K562 (cell line): ENCODE measurements at regions not wholly inside any gene's neighbourhood (a gene's known extent, or its start where the extent isn't known, plus 50 kb on each side); places are given as distances from the start of the nearest gene placed in this dataset.

Source experiments
- ATAC-seq: fragments of 200-7000 bp; cut with Tn5 transposase; 3 replicates; pipeline ENCODE4 v1.9.1; 2020; ENCODE audit warnings: moderate library complexity
- BruUV-seq: library from RNA; stranded (reverse); fragments of 400-500 nt; replicated peaks from 2 replicates; lab custom pipeline; 2021; lab: Mats Ljungman, UMichigan
- CTCF ChIA-PET: fragments of 300-600 bp; formaldehyde crosslinking; extraction: SDS; loops from one replicate; lab custom pipeline; 2021; ENCODE audit warnings: low intra/inter-chr PET ratio; lab: Yijun Ruan, JAX
- POLR2A ChIA-PET: fragments of 300-600, 350-650 bp; sonication (Branson Sonifier 250); formaldehyde crosslinking; extraction: SDS; loops from one replicate; lab custom pipeline; 2021; ENCODE audit warnings: antibody characterized with exemption, inconsistent platforms; lab: Yijun Ruan, JAX
- DNase-seq, 4 experiments: peaks; one replicate each; pipeline versions ENCODE4 v3.0.0 to v3.0.0-alpha.2; 2011 to 2018; ENCODE audit warnings: low spot score in 3 of 4, mixed read lengths in 3 of 4; ENCODE audit errors: extremely low read depth in 1 of 4
- FAIRE-seq: peaks from 2 replicates; lab custom pipeline; 2011; peaks lifted over from hg19 to GRCh38; lab: Jason Lieb, UNC
- H2AFZ ChIP-seq: 2 replicates; pipeline ENCODE4 v1.6.0; 2011; ENCODE audit warnings: low read depth, low read length, control low read depth, inconsistent platforms
- H3K27ac ChIP-seq: fragments of 200-600 bp; 3 replicates; pipeline ENCODE4 v1.8.0; 2011; ENCODE audit warnings: low read depth, mild to moderate bottlenecking, control low read depth, inconsistent platforms, low read length, moderate library complexity, mixed read lengths; ENCODE audit errors: extremely low read depth
- H3K27me3 ChIP-seq, 2 experiments: fragments of 300-600 bp in 1 of 2; 2 replicates in 1 of 2; 3 replicates in 1 of 2; pipeline versions ENCODE4 v1.6.0 to v1.8.0; 2011; ENCODE audit warnings: inconsistent platforms in 2 of 2, low read length in 2 of 2, mild to moderate bottlenecking in 1 of 2, mixed read lengths in 1 of 2, moderate library complexity in 1 of 2; ENCODE audit not compliant: control insufficient read depth in 2 of 2, insufficient read depth in 2 of 2
- H3K36me3 ChIP-seq: fragments of 300-600 bp; 3 replicates; pipeline ENCODE4 v1.8.0; 2011; ENCODE audit warnings: mild to moderate bottlenecking, low read length, inconsistent platforms; ENCODE audit not compliant: control insufficient read depth, insufficient read depth
- H3K4me1 ChIP-seq, 2 experiments: fragments of 200-600 bp in 1 of 2; replicated peaks in 1 of 2; 2 replicates in 1 of 2; 3 replicates in 1 of 2; pipeline versions ENCODE4 v1.5.1 to v1.8.0; 2011; ENCODE audit warnings: inconsistent platforms in 2 of 2, low read length in 2 of 2, mild to moderate bottlenecking in 1 of 2, mixed read lengths in 1 of 2, moderate library complexity in 1 of 2; ENCODE audit not compliant: control insufficient read depth in 2 of 2, insufficient read depth in 2 of 2
- H3K4me2 ChIP-seq: 2 replicates; pipeline ENCODE4 v1.6.1; 2011; ENCODE audit warnings: low read length, control low read depth, inconsistent platforms, mixed read lengths; ENCODE audit not compliant: insufficient read depth
- H3K4me3 ChIP-seq: fragments of 200-600 bp; sonication (generic), shearing (Covaris generic); 2 replicates; pipeline ENCODE4 v1.5.1; 2016; ENCODE audit warnings: control low read depth, inconsistent platforms
- H3K79me2 ChIP-seq: fragments of 200-600 bp; 3 replicates; pipeline ENCODE4 v1.8.0; 2011; ENCODE audit warnings: low read length, inconsistent platforms; ENCODE audit not compliant: control insufficient read depth, insufficient read depth
- H3K9ac ChIP-seq, 2 experiments: 2 replicates each; pipeline versions ENCODE4 v1.6.0 to v1.6.1; 2011; ENCODE audit warnings: low read depth in 2 of 2, low read length in 2 of 2, control low read depth in 1 of 2, inconsistent platforms in 1 of 2, mild to moderate bottlenecking in 1 of 2, mixed read lengths in 1 of 2; ENCODE audit not compliant: insufficient read depth in 1 of 2
- H3K9me1 ChIP-seq: one replicate; pipeline ENCODE4 v1.6.0; 2011; ENCODE audit warnings: inconsistent platforms, mild to moderate bottlenecking, low read length, moderate library complexity; ENCODE audit not compliant: control insufficient read depth, insufficient read depth
- H3K9me3 ChIP-seq: replicated peaks from 2 replicates; pipeline ENCODE4 v1.5.1; 2011; ENCODE audit warnings: low read depth, low read length, inconsistent platforms; ENCODE audit not compliant: control insufficient read depth, insufficient read depth
- H4K20me1 ChIP-seq: replicated peaks from 2 replicates; pipeline ENCODE4 v1.6.1; 2011; ENCODE audit warnings: low read length, inconsistent platforms, mixed read lengths; ENCODE audit not compliant: control insufficient read depth, insufficient read depth
- BACH1 ChIP-seq: fragments of 200-800 bp; sonication (Bioruptor generic); IDR thresholded peaks from 2 replicates; pipeline ENCODE4 v1.6.1; 2016; ENCODE audit warnings: missing genetic modification characterization, missing compliant biosample characterization
- CCAR2 ChIP-seq: fragments of 200-400 bp; formaldehyde crosslinking; IDR thresholded peaks from 2 replicates; pipeline ENCODE4 v1.6.1; 2017; ENCODE audit warnings: mild to moderate bottlenecking, low read depth, low read length
- CCNT2 ChIP-seq: IDR thresholded peaks from 2 replicates; pipeline ENCODE4 v1.6.1; 2011; ENCODE audit warnings: borderline replicate concordance, low read depth, mild to moderate bottlenecking, moderate library complexity, mixed read lengths, low read length; ENCODE audit not compliant: insufficient read length; ENCODE audit errors: extremely low read depth
- DEAF1 ChIP-seq: fragments of 450-650 bp; formaldehyde crosslinking; IDR thresholded peaks from 2 replicates; pipeline ENCODE4 v1.4.0; 2020; ENCODE audit warnings: mild to moderate bottlenecking, moderate library complexity
- DIDO1 ChIP-seq: fragments of 450-650 bp; IDR thresholded peaks from 2 replicates; pipeline ENCODE4 v1.6.1; 2016; ENCODE audit warnings: low read depth, missing biosample characterization, missing genetic modification characterization
- FOXP1 ChIP-seq: sonication (generic); formaldehyde crosslinking; IDR thresholded peaks from 2 replicates; pipeline ENCODE4 v1.8.0; 2022; ENCODE audit warnings: mild to moderate bottlenecking, missing genetic modification reagents
- NCOA2 ChIP-seq, 2 experiments: fragments of 450-650 bp; IDR thresholded peaks; 2 replicates each; pipeline ENCODE4 v1.6.1; 2018; ENCODE audit warnings: mild to moderate bottlenecking in 2 of 2, moderate library complexity in 1 of 2; ENCODE audit not compliant: partially characterized antibody in 2 of 2
- NR4A1 ChIP-seq, 2 experiments: fragments of 250-450 bp in 1 of 2; fragments of 450-650 bp in 1 of 2; sonication (Bioruptor Pico) in 1 of 2; IDR thresholded peaks; 2 replicates each; pipeline versions ENCODE4 v1.4.0 to v1.6.1; 2016 to 2020; ENCODE audit warnings: mild to moderate bottlenecking in 2 of 2, missing compliant biosample characterization in 1 of 2, missing genetic modification characterization in 1 of 2, moderate library complexity in 1 of 2
- POLR2B ChIP-seq: fragments of 450-650 bp; IDR thresholded peaks from 2 replicates; pipeline ENCODE4 v1.6.1; 2018; ENCODE audit warnings: low read depth; ENCODE audit not compliant: partially characterized antibody
- RBM22 ChIP-seq: fragments of 200-400 bp; formaldehyde crosslinking; IDR thresholded peaks from 2 replicates; pipeline ENCODE4 v1.6.1; 2018; ENCODE audit warnings: low read length, low read depth; ENCODE audit not compliant: poor library complexity, severe bottlenecking
- TAF1 ChIP-seq: IDR thresholded peaks from 2 replicates; pipeline ENCODE4 v1.6.1; 2011; ENCODE audit warnings: mild to moderate bottlenecking, low read length, moderate library complexity; ENCODE audit not compliant: insufficient read depth, control insufficient read depth, severe bottlenecking; ENCODE audit errors: extremely low read depth
- ZBED1 ChIP-seq: IDR thresholded peaks from 2 replicates; pipeline ENCODE4 v1.6.1; 2014
- ZNF140 ChIP-seq: fragments of 250-450 bp; sonication (Bioruptor Pico); IDR thresholded peaks from 2 replicates; pipeline ENCODE4 v1.8.0; 2021; ENCODE audit warnings: moderate library complexity, mild to moderate bottlenecking, inconsistent platforms
- ZNF3 ChIP-seq: fragments of 250-450 bp; sonication (Bioruptor Pico); IDR thresholded peaks from 2 replicates; pipeline ENCODE4 v1.5.0; 2021; ENCODE audit warnings: mild to moderate bottlenecking, moderate library complexity
- ZNF408 ChIP-seq: fragments of 250-450 bp; sonication (Bioruptor Pico); IDR thresholded peaks from 2 replicates; pipeline ENCODE4 v1.4.0; 2020; ENCODE audit warnings: low read depth, mild to moderate bottlenecking, moderate library complexity
- ZNF551 ChIP-seq: fragments of 250-450 bp; sonication (Bioruptor Pico); IDR thresholded peaks from 2 replicates; pipeline ENCODE4 v1.5.0; 2021; ENCODE audit warnings: mild to moderate bottlenecking, moderate library complexity
- WGBS: fragments of 100-300 bp; shearing (Covaris generic); methylation state at CpG from one replicate; pipeline ENCODE4 v1.1.6; 2016; ENCODE audit warnings: low coverage, mixed read lengths; ENCODE audit not compliant: insufficient coverage; ENCODE audit errors: missing lambda C conversion rate; 5-methylcytosine and 5-hydroxymethylcytosine counted together
- in situ Hi-C: fragments of 300-500 bp; cut with MboI; formaldehyde crosslinking; loops from 4 replicates; pipeline ENCODE4 v1.15.0; 2018; ENCODE audit warnings: inconsistent platforms, mixed read lengths
- intact Hi-C: fragments of 100-400 bp; cut with micrococcal nuclease; formaldehyde crosslinking; loops from 2 replicates; pipeline ENCODE4 v1.14.2; 2022
- TF ChIP-seq, protein P1 (sequence below): sonication (generic); IDR thresholded peaks from 2 replicates; pipeline ENCODE4 v1.6.1; 2016
- TF ChIP-seq, protein P2 (sequence below): sonication (generic); formaldehyde crosslinking; IDR thresholded peaks from 2 replicates; pipeline ENCODE4 v1.9.0; 2022; ENCODE audit warnings: mild to moderate bottlenecking, missing genetic modification reagents

DNA sequence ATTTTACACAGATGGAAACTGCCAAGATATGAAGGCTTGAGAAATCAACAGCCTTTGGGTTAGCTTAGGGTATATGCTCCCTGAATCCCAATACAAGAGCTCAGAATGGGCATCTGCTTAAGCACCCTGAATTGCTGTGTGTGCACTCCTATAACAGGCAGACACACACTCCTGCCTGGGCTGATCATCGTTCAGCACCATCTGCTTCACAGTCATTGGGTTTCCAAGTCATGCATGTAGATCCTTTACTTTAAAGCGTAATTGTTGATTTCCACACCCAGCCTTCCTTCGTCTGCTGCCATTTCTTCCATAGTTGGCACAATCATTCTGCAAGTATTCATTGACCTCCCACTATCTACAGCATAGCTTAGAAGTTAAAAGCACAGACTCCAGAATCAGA is 263.5 kb downstream of the CBLN4 start (continued):
- no peak for TF ChIP-seq DEAF1 (CRISPR knock-in tag)
- no peak for TF ChIP-seq FOXP1 (CRISPR knock-in tag)
- no peak for TF ChIP-seq ZNF408 (CRISPR knock-in tag)

DNA sequence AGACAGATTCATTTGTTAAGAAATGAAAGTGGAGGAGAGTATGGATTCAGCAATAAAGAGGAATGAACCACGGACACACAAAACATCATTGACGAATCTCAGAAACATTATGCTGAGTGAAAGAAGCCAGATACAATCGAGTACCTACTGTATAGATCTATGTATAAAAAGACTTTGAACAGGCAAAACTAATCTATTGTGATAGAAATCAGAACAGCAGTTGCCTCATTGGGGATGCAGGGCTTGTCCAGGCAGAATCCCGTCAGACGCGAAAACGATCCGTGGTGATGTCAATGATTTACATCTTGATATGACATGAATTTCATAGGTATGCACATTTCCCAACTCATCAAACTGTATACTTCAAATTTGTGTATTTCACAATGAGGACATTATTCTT is 265.2 kb downstream of the CBLN4 start:
- ChIA-PET CTCF (no interaction called here), POLR2A (no interaction called here)
- intact Hi-C loops: no loop called here
- FAIRE-seq: no peak
- no peak overlapping the region for H3K27ac ChIP-seq
- ATAC-seq: no peak
- no peak overlapping the region for H3K9ac ChIP-seq
- DNase-seq: no peak
- 3% methylated on average over 8 of the region's 8 CpGs for WGBS
- no peaks in the 10 kb centered on the region for H3K9me1 ChIP-seq
- no peak overlapping the region for H2AFZ ChIP-seq
- H3K36me3 ChIP-seq: no peaks in the 10 kb centered on the region
- no TSS peak for BruUV-seq
- in situ Hi-C loops: no loop called here
- no peaks in the 10 kb centered on the region for H4K20me1 ChIP-seq
- no peak overlapping the region for H3K4me2 ChIP-seq
- H3K4me1 ChIP-seq: no peaks in the 10 kb centered on the region
- H3K79me2 ChIP-seq: no peaks in the 10 kb centered on the region
- no peaks in the 10 kb centered on the region for H3K9me3 ChIP-seq
- H3K4me3 ChIP-seq: no peak overlapping the region
- TF ChIP-seq TAF1 (no peak), DIDO1 (tag) (no peak), CCAR2 (no peak), ZNF3 (CRISPR knock-in tag) (no peak), NR4A1 (CRISPR knock-in tag; IDR thresholded peaks at IDR 0.05) (no peak), NR4A1 (tag; IDR thresholded peaks at IDR 0.05) (no peak), BACH1 (tag) (no peak), ZNF551 (CRISPR knock-in tag) (no peak), ZBED1 (no peak), ZNF140 (CRISPR knock-in tag) (no peak), POLR2B (no peak), RBM22 (no peak), CCNT2 (no peak), NCOA2 (IDR thresholded peaks at IDR 0.05; ENCODE audit: partially characterized antibody in 2 of 2) (no peak)
- TF ChIP-seq, protein P1, sequence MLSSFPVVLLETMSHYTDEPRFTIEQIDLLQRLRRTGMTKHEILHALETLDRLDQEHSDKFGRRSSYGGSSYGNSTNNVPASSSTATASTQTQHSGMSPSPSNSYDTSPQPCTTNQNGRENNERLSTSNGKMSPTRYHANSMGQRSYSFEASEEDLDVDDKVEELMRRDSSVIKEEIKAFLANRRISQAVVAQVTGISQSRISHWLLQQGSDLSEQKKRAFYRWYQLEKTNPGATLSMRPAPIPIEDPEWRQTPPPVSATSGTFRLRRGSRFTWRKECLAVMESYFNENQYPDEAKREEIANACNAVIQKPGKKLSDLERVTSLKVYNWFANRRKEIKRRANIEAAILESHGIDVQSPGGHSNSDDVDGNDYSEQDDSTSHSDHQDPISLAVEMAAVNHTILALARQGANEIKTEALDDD: no peak
- TF ChIP-seq, protein P2, sequence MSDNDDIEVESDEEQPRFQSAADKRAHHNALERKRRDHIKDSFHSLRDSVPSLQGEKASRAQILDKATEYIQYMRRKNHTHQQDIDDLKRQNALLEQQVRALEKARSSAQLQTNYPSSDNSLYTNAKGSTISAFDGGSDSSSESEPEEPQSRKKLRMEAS (CRISPR knock-in tag): no peak
- H3K27me3 ChIP-seq: no peaks in the 10 kb centered on the region
